GM18868 (cell line): ENCODE measurements at regions not wholly inside any gene's neighbourhood (a gene's known extent, or its start where the extent isn't known, plus 50 kb on each side); places are given as distances from the start of the nearest gene placed in this dataset.
A peak's percentile ranks its signal among the peaks of the same experiment; 100 is the strongest.

ENCODE experiments used
- ATAC-seq: cut with Tn5 transposase; IDR thresholded peaks from one replicate; pipeline ENCODE4 v1.9.1; 2021; ENCODE audit warnings: mild to moderate bottlenecking, moderate library complexity; ENCODE audit not compliant: unreplicated experiment

- peak; percentile 75 for ATAC-seq
These were observed 74.2 kb upstream of the ZPBP start for GRCh38 chr7:50166997-50167965.

- ATAC-seq, result no peak
These were observed 71.6 kb upstream of the ZPBP start for GRCh38 chr7:50164559-50165170.

- no peak for ATAC-seq
These were observed 67.2 kb upstream of the ZPBP start for GRCh38 chr7:50160206-50160605.

- no peak for ATAC-seq
These were observed 66.1 kb upstream of the ZPBP start for GRCh38 chr7:50159154-50159553.

GRCh38 chr7:50156706-50157105 lies 63.7 kb upstream of the ZPBP start:
- no peak for ATAC-seq

GRCh38 chr7:50156163-50156562 lies 63.1 kb upstream of the ZPBP start:
- no peak for ATAC-seq

- no peak for ATAC-seq
These were observed 62.7 kb upstream of the ZPBP start for GRCh38 chr7:50155755-50156154.

GRCh38 chr7:50153995-50154394 lies 60.9 kb upstream of the ZPBP start:
- ATAC-seq, result no peak

GRCh38 chr7:50153148-50153547 lies 60.1 kb upstream of the ZPBP start:
- ATAC-seq, result peak; percentile 28

- no peak for ATAC-seq
These were observed 59.4 kb upstream of the ZPBP start for GRCh38 chr7:50152486-50152885.

GRCh38 chr7:50151661-50152060 lies 58.6 kb upstream of the ZPBP start:
- ATAC-seq, result no peak

GRCh38 chr7:50151001-50151400 lies 58.0 kb upstream of the ZPBP start:
- ATAC-seq, result no peak

GRCh38 chr7:50149369-50149768 lies 56.3 kb upstream of the ZPBP start:
- ATAC-seq, result no peak

GRCh38 chr7:50147951-50148808 lies 55.1 kb upstream of the ZPBP start:
- peak; percentile 61 for ATAC-seq

- ATAC-seq, result no peak
These were observed 53.6 kb upstream of the ZPBP start for GRCh38 chr7:50146692-50147091.

- peak; percentile 12 for ATAC-seq
These were observed 52.8 kb upstream of the ZPBP start for GRCh38 chr7:50145801-50146338.

GRCh38 chr7:50145226-50145625 lies 52.2 kb upstream of the ZPBP start:
- ATAC-seq, result no peak
